ENCODE measurements at regions not wholly inside any gene's neighbourhood (a gene's known extent, or its start where the extent isn't known, plus 50 kb on each side); places are given as distances from the start of the nearest gene placed in this dataset.

- TF ChIP-seq CTCF (conservative IDR thresholded peaks at IDR 0.05; ENCODE audit: low read depth, low read length) (no peak), EZH2 (IDR thresholded peaks at IDR 0.05; ENCODE audit: low read length, unreplicated experiment) (no peak)
Measured at GRCh38 chr5:89313804-89314588, 431.0 kb upstream of the MEF2C start.

Data from PC-3 (cell line).